Hepatocyte (in vitro differentiated cells): ENCODE measurements at regions not wholly inside any gene's neighbourhood (a gene's known extent, or its start where the extent isn't known, plus 50 kb on each side); places are given as distances from the start of the nearest gene placed in this dataset.

ENCODE experiments used
- DNase-seq: peaks from one replicate; pipeline ENCODE4 v3.0.0-alpha.2; 2016; ENCODE audit warnings: low spot score
- H2AFZ ChIP-seq: fragments of 200-600 bp; sonication (generic); 2 replicates; pipeline ENCODE4 v1.6.0; 2016; ENCODE audit warnings: antibody characterized with exemption, mild to moderate bottlenecking
- H3K27ac ChIP-seq: fragments of 200-600 bp; sonication (generic); 2 replicates; pipeline ENCODE4 v1.5.1; 2016; ENCODE audit warnings: mild to moderate bottlenecking
- H3K27me3 ChIP-seq: fragments of 200-600 bp; sonication (generic); 2 replicates; pipeline ENCODE4 v1.6.1; 2016
- H3K36me3 ChIP-seq: fragments of 200-600 bp; sonication (generic); replicated peaks from 2 replicates; pipeline ENCODE4 v1.5.1; 2016; ENCODE audit warnings: low read depth; ENCODE audit not compliant: insufficient read depth
- H3K4me1 ChIP-seq: fragments of 200-600 bp; sonication (generic); 2 replicates; pipeline ENCODE4 v1.5.1; 2016; ENCODE audit warnings: mild to moderate bottlenecking, moderate library complexity; ENCODE audit not compliant: insufficient read depth
- H3K4me2 ChIP-seq: fragments of 200-600 bp; sonication (generic); 2 replicates; pipeline ENCODE4 v1.6.0; 2016
- H3K4me3 ChIP-seq: fragments of 200-600 bp; sonication (generic); 2 replicates; pipeline ENCODE4 v1.5.1; 2016; ENCODE audit warnings: mild to moderate bottlenecking
- H3K79me2 ChIP-seq: fragments of 200-600 bp; sonication (generic); 2 replicates; pipeline ENCODE4 v1.6.0; 2017; ENCODE audit warnings: mild to moderate bottlenecking
- H3K9me2 ChIP-seq: fragments of 200-600 bp; sonication (generic); replicated peaks from 2 replicates; pipeline ENCODE4 v1.6.0; 2017; ENCODE audit warnings: mild to moderate bottlenecking; ENCODE audit not compliant: insufficient read depth
- H3K9me3 ChIP-seq: fragments of 200-600 bp; sonication (generic); 2 replicates; pipeline ENCODE4 v1.5.1; 2016; ENCODE audit warnings: low read depth, mild to moderate bottlenecking
- H4K20me1 ChIP-seq: fragments of 200-600 bp; sonication (generic); 2 replicates; pipeline ENCODE4 v1.6.0; 2016; ENCODE audit warnings: mild to moderate bottlenecking; ENCODE audit not compliant: insufficient read depth, poor library complexity, severe bottlenecking
- CTCF ChIP-seq: fragments of 200-600 bp; sonication (generic); IDR thresholded peaks from 2 replicates; pipeline ENCODE4 v1.5.1; 2016; ENCODE audit warnings: antibody characterized with exemption, mild to moderate bottlenecking; ENCODE audit not compliant: poor library complexity
- EZH2 ChIP-seq: fragments of 200-600 bp; sonication (generic); IDR thresholded peaks from 2 replicates; pipeline ENCODE4 v1.6.1; 2016; ENCODE audit warnings: antibody characterized with exemption, mild to moderate bottlenecking, borderline replicate concordance
- EZH2phosphoT487 ChIP-seq: fragments of 200-600 bp; sonication (generic); IDR thresholded peaks from one replicate; pipeline ENCODE4 v1.6.1; 2018; ENCODE audit warnings: antibody characterized with exemption, mild to moderate bottlenecking, low read depth, moderate library complexity; ENCODE audit not compliant: unreplicated experiment, severe bottlenecking
- WGBS: methylation state at CpG from one replicate; pipeline ENCODE4 v1.1.6; 2016; ENCODE audit warnings: low lambda C conversion rate; ENCODE audit errors: missing lambda C conversion rate; 5-methylcytosine and 5-hydroxymethylcytosine counted together

GRCh38 chr11:111088847-111089355, 156.6 kb upstream of the POU2AF2 start:
- Histone ChIP-seq H3K4me1 (no peaks in the 10 kb centered on the region), H3K27me3 (no peaks in the 10 kb centered on the region), H3K4me3 (no peak overlapping the region), H3K79me2 (no peaks in the 10 kb centered on the region), H2AFZ (no peak overlapping the region), H3K36me3 (no peaks in the 10 kb centered on the region), H4K20me1 (no peaks in the 10 kb centered on the region), H3K9me2 (no peaks in the 10 kb centered on the region), H3K4me2 (no peak overlapping the region), H3K27ac (no peak overlapping the region), H3K9me3 (no peaks in the 10 kb centered on the region)
- TF ChIP-seq CTCF (no peak), EZH2phosphoT487 (no peak), EZH2 (no peak)
- no peak for DNase-seq
- WGBS, result 75% methylated on average over 2 of the region's 2 CpGs

- TF ChIP-seq EZH2phosphoT487 (no peak), CTCF (no peak), EZH2 (no peak)
- no peak overlapping the region for H3K4me3 ChIP-seq
- H3K36me3 ChIP-seq, result no peaks in the 10 kb centered on the region
- peak; percentile 15 for DNase-seq
- H3K27ac ChIP-seq, result no peak overlapping the region
- H3K4me2 ChIP-seq, result no peak overlapping the region
- H3K79me2 ChIP-seq, result no peaks in the 10 kb centered on the region
- H3K9me3 ChIP-seq, result no peaks in the 10 kb centered on the region
- no peaks in the 10 kb centered on the region for H3K4me1 ChIP-seq
- no peaks in the 10 kb centered on the region for H3K9me2 ChIP-seq
- no peak overlapping the region for H2AFZ ChIP-seq
- WGBS, result 57% methylated on average over 5 of the region's 5 CpGs
- no peaks in the 10 kb centered on the region for H4K20me1 ChIP-seq
- H3K27me3 ChIP-seq, result no peaks in the 10 kb centered on the region
Observed at GRCh38 chr11:111086058-111086457, 159.5 kb upstream of the POU2AF2 start.

GRCh38 chr11:111082664-111083063, 162.9 kb upstream of the POU2AF2 start:
- no peaks in the 10 kb centered on the region for H3K9me2 ChIP-seq
- H3K4me3 ChIP-seq, result no peak overlapping the region
- no peaks in the 10 kb centered on the region for H3K9me3 ChIP-seq
- 85% methylated on average over 5 of the region's 5 CpGs for WGBS
- no peaks in the 10 kb centered on the region for H3K36me3 ChIP-seq
- TF ChIP-seq CTCF (no peak), EZH2phosphoT487 (no peak), EZH2 (no peak)
- H3K79me2 ChIP-seq, result no peaks in the 10 kb centered on the region
- H3K4me2 ChIP-seq, result no peak overlapping the region
- no peaks in the 10 kb centered on the region for H3K4me1 ChIP-seq
- H4K20me1 ChIP-seq, result no peaks in the 10 kb centered on the region
- no peak overlapping the region for H3K27ac ChIP-seq
- H3K27me3 ChIP-seq, result no peaks in the 10 kb centered on the region
- no peak for DNase-seq
- no peak overlapping the region for H2AFZ ChIP-seq
